Anterior cingulate cortex (tissue), 58 donors: ENCODE measurements at regions not wholly inside any gene's neighbourhood (a gene's known extent, or its start where the extent isn't known, plus 50 kb on each side); places are given as distances from the start of the nearest gene placed in this dataset.
"Not testable (repeated sequence)": the region's sequence is repeated elsewhere in the genome, so short reads cannot be mapped to it uniquely, and the experiment has no call there.

Experiments
- DNase-seq, 58 donors: peaks; one replicate each; lab custom pipeline; 2025; lab: John Stamatoyannopoulos, UW

GRCh38 chr18:35770376-35771014, 189.0 kb downstream of the GALNT1 start:
- no peak for DNase-seq

- DNase-seq, result no peak
These were observed 189.6 kb downstream of the GALNT1 start for GRCh38 chr18:35771172-35771571.

- DNase-seq, result no peak
These were observed 194.3 kb downstream of the GALNT1 start for GRCh38 chr18:35775887-35776286.

GRCh38 chr18:35776473-35776872, 194.9 kb downstream of the GALNT1 start:
- DNase-seq, result no peak

- DNase-seq, result no peak
These were observed 195.4 kb upstream of the RMP24 start for GRCh38 chr18:35777039-35777438.

GRCh38 chr18:35778850-35779627, 193.4 kb upstream of the RMP24 start:
- DNase-seq, result no peak

GRCh38 chr18:35780937-35781336, 191.5 kb upstream of the RMP24 start:
- DNase-seq, result no peak

GRCh38 chr18:35782926-35783325, 189.6 kb upstream of the RMP24 start:
- no peak for DNase-seq

GRCh38 chr18:35786365-35787042, 186.0 kb upstream of the RMP24 start:
- no peak for DNase-seq

GRCh38 chr18:35789543-35789942, 182.9 kb upstream of the RMP24 start:
- DNase-seq, result no peak

GRCh38 chr18:35797948-35798347, 174.5 kb upstream of the RMP24 start:
- no peak for DNase-seq

GRCh38 chr18:35803551-35803950, 168.9 kb upstream of the RMP24 start:
- no peak for DNase-seq

- no peak for DNase-seq
These were observed 168.1 kb upstream of the RMP24 start for GRCh38 chr18:35804377-35804776.

GRCh38 chr18:35807811-35808335, 164.6 kb upstream of the RMP24 start:
- DNase-seq, result no peak

- DNase-seq, result no peak
These were observed 163.7 kb upstream of the RMP24 start for GRCh38 chr18:35808796-35809195.

GRCh38 chr18:35810520-35810919, 162.0 kb upstream of the RMP24 start:
- DNase-seq, result no peak

- DNase-seq, result no peak
These were observed 160.6 kb upstream of the RMP24 start for GRCh38 chr18:35811896-35812295.

GRCh38 chr18:35815011-35815410, 157.5 kb upstream of the RMP24 start:
- DNase-seq, result not testable (repeated sequence)

GRCh38 chr18:35816003-35816402, 156.5 kb upstream of the RMP24 start:
- DNase-seq, result no peak

GRCh38 chr18:35817604-35818352, 154.7 kb upstream of the RMP24 start:
- DNase-seq, result no peak

- no peak for DNase-seq
These were observed 154.2 kb upstream of the RMP24 start for GRCh38 chr18:35818353-35818667.
